ENCODE measurements at regions not wholly inside any gene's neighbourhood (a gene's known extent, or its start where the extent isn't known, plus 50 kb on each side); places are given as distances from the start of the nearest gene placed in this dataset.

DNA sequence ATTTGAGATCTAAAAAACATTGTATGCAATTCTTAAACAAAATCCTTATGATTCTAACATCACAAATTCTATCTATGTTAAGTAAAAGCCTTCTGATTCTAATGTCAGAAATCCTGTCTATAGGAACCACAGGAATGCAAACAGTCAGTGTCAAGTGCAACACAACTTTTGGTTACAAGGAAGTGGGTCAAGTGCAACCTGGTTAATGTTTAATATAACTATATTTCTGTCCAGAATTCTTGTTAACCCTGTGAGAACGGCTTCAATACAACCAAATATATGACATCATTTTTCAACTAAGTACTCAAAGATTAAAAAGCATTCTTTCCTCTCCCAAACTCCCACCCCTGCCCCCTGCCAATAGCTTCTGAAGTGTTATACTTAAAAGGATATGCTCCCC, 107.9 kb upstream of the PLEKHA5 start:
- TF ChIP-seq ZNF70 (CRISPR knock-in tag; IDR thresholded peaks at IDR 0.05) (no peak), ZFP30 (CRISPR knock-in tag; IDR thresholded peaks at IDR 0.05) (no peak), TOX (CRISPR knock-in tag; IDR thresholded peaks at IDR 0.05; ENCODE audit: borderline replicate concordance) (no peak), ESRRG (CRISPR knock-in tag; IDR thresholded peaks at IDR 0.05) (no peak), ARNTL (CRISPR knock-in tag; IDR thresholded peaks at IDR 0.05; ENCODE audit: borderline replicate concordance, low read depth) (no peak), ISL1 (CRISPR knock-in tag; IDR thresholded peaks at IDR 0.05) (no peak)
- TF ChIP-seq, protein P1, sequence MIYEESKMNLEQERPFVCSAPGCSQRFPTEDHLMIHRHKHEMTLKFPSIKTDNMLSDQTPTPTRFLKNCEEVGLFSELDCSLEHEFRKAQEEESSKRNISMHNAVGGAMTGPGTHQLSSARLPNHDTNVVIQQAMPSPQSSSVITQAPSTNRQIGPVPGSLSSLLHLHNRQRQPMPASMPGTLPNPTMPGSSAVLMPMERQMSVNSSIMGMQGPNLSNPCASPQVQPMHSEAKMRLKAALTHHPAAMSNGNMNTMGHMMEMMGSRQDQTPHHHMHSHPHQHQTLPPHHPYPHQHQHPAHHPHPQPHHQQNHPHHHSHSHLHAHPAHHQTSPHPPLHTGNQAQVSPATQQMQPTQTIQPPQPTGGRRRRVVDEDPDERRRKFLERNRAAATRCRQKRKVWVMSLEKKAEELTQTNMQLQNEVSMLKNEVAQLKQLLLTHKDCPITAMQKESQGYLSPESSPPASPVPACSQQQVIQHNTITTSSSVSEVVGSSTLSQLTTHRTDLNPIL (CRISPR knock-in tag; IDR thresholded peaks at IDR 0.05; ENCODE audit: low read depth): no peak
- TF ChIP-seq, protein P2, sequence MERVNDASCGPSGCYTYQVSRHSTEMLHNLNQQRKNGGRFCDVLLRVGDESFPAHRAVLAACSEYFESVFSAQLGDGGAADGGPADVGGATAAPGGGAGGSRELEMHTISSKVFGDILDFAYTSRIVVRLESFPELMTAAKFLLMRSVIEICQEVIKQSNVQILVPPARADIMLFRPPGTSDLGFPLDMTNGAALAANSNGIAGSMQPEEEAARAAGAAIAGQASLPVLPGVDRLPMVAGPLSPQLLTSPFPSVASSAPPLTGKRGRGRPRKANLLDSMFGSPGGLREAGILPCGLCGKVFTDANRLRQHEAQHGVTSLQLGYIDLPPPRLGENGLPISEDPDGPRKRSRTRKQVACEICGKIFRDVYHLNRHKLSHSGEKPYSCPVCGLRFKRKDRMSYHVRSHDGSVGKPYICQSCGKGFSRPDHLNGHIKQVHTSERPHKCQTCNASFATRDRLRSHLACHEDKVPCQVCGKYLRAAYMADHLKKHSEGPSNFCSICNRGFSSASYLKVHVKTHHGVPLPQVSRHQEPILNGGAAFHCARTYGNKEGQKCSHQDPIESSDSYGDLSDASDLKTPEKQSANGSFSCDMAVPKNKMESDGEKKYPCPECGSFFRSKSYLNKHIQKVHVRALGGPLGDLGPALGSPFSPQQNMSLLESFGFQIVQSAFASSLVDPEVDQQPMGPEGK (CRISPR knock-in tag; IDR thresholded peaks at IDR 0.05; ENCODE audit: borderline replicate concordance): no peak
- TF ChIP-seq, protein P3, sequence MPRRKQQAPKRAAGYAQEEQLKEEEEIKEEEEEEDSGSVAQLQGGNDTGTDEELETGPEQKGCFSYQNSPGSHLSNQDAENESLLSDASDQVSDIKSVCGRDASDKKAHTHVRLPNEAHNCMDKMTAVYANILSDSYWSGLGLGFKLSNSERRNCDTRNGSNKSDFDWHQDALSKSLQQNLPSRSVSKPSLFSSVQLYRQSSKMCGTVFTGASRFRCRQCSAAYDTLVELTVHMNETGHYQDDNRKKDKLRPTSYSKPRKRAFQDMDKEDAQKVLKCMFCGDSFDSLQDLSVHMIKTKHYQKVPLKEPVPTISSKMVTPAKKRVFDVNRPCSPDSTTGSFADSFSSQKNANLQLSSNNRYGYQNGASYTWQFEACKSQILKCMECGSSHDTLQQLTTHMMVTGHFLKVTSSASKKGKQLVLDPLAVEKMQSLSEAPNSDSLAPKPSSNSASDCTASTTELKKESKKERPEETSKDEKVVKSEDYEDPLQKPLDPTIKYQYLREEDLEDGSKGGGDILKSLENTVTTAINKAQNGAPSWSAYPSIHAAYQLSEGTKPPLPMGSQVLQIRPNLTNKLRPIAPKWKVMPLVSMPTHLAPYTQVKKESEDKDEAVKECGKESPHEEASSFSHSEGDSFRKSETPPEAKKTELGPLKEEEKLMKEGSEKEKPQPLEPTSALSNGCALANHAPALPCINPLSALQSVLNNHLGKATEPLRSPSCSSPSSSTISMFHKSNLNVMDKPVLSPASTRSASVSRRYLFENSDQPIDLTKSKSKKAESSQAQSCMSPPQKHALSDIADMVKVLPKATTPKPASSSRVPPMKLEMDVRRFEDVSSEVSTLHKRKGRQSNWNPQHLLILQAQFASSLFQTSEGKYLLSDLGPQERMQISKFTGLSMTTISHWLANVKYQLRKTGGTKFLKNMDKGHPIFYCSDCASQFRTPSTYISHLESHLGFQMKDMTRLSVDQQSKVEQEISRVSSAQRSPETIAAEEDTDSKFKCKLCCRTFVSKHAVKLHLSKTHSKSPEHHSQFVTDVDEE (CRISPR knock-in tag; IDR thresholded peaks at IDR 0.05): no peak
